Mucosa of gallbladder (tissue), 1 donor: ENCODE measurements at regions not wholly inside any gene's neighbourhood (a gene's known extent, or its start where the extent isn't known, plus 50 kb on each side); places are given as distances from the start of the nearest gene placed in this dataset.
A peak's percentile ranks its signal among the peaks of the same experiment; 100 is the strongest.

Source experiments
- DNase-seq: peaks from one replicate; pipeline ENCODE4 v3.0.0-alpha.2; 2020; ENCODE audit warnings: low spot score
- donor health status: DM: no; HTN: no; CAD: no.

GRCh38 chr6:67667637-67668422 lies 967.3 kb upstream of the ADGRB3 start:
- DNase-seq = no peak

- DNase-seq = no peak
Measured at GRCh38 chr6:67666177-67666964, 968.7 kb upstream of the ADGRB3 start.

GRCh38 chr6:67664942-67665341 lies 970.1 kb upstream of the ADGRB3 start:
- no peak for DNase-seq

- no peak for DNase-seq
Measured at GRCh38 chr6:67663105-67663895, 971.8 kb upstream of the ADGRB3 start.

GRCh38 chr6:67653561-67653960 lies 981.5 kb upstream of the ADGRB3 start:
- no peak for DNase-seq

- no peak for DNase-seq
Measured at GRCh38 chr6:67646550-67646949, 988.5 kb upstream of the ADGRB3 start.

GRCh38 chr6:67643281-67643680 lies 991.8 kb upstream of the ADGRB3 start:
- no peak for DNase-seq

- no peak for DNase-seq
Measured at GRCh38 chr6:67642582-67642981, 992.5 kb upstream of the ADGRB3 start.

GRCh38 chr6:67640484-67640883 lies 994.6 kb upstream of the ADGRB3 start:
- DNase-seq = no peak

GRCh38 chr6:67639161-67639560 lies 995.9 kb upstream of the ADGRB3 start:
- no peak for DNase-seq

GRCh38 chr6:67634199-67634598 lies 1000.9 kb upstream of the ADGRB3 start:
- DNase-seq = no peak

- DNase-seq = no peak
Measured at GRCh38 chr6:67633058-67633457, 1002.0 kb upstream of the ADGRB3 start.

- DNase-seq = no peak
Measured at GRCh38 chr6:67630146-67630545, 1004.9 kb upstream of the ADGRB3 start.

- no peak for DNase-seq
Measured at GRCh38 chr6:67629258-67629657, 1005.8 kb upstream of the ADGRB3 start.

- no peak for DNase-seq
Measured at GRCh38 chr6:67615796-67616195, 1019.3 kb upstream of the ADGRB3 start.

- DNase-seq = peak; percentile 46
Measured at GRCh38 chr6:67608099-67608749, 1026.9 kb upstream of the ADGRB3 start.

GRCh38 chr6:67606906-67607828 lies 1027.9 kb upstream of the ADGRB3 start:
- peak; percentile 35 for DNase-seq

- no peak for DNase-seq
Measured at GRCh38 chr6:67594366-67594765, 1040.7 kb upstream of the ADGRB3 start.

GRCh38 chr6:67593247-67593646 lies 1041.8 kb upstream of the ADGRB3 start:
- no peak for DNase-seq

GRCh38 chr6:67591910-67592309 lies 1043.2 kb upstream of the ADGRB3 start:
- DNase-seq = no peak

- no peak for DNase-seq
Measured at GRCh38 chr6:67567842-67568241, 1067.2 kb upstream of the ADGRB3 start.
